ENCODE measurements at regions not wholly inside any gene's neighbourhood (a gene's known extent, or its start where the extent isn't known, plus 50 kb on each side); places are given as distances from the start of the nearest gene placed in this dataset.
A peak's percentile ranks its signal among the peaks of the same experiment; 100 is the strongest.

DNA sequence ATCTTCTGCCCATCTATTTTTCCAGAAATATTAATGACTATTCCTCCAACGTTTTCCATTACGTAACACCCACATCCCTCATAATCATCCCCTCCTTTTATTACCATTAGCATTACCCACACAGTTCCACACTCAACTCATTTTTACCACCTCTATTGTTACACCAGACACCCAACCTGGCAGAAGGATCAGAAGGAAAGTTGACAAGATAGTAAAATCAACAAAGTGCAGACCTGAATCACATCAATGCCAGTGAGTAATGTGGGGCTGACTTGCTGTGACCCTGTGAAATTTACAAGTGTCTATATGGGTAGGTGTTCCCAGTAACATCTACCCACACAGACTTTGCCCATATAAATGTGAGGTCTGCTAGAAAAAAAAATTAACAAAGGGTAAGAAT, 568.2 kb downstream of the MAFB start:
- DNase-seq = no peak

DNA sequence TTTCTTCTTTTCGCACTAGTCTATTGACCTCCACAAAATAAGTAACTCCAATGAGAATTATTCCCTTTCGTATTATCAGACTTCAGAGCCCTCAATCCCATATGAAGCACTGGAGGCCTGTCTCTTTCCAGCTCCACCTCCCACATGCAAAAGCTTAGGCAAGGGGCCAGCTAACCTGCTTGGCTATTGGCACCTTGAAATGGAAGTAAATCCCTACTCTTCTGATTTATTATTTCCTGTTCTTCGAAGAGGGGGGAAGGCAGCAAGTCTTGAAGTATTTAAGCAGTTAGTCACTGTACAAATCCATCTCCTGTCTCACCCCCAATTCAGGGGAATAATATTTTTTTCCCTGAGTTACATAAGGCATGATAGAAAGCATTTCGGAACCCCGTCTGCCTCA, 577.8 kb downstream of the MAFB start:
- no peak for DNase-seq

DNA sequence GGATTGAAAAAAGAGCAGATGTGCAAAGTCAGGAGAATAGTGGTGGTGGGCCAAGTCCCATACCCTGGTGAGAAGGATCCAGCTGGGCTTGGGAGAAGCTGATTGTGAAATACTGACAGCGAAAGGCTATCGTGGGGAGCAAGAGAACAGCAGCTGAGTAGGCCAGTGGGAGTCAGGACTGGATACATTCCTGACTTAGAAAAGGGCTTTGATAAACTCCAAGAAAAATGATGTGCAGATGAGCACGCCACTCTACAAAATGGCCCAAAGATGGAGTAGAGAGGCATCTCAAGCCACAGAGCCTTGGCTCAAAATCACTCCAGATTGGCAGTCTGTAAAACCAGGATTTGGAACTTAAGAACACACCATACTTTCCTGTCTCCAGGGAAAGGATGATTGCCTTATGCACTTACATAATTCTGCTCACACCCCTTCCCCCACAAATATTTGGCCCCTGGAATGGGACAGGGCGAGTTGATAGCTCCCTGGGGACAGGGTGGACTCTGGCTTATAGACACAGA, 578.7 kb downstream of the MAFB start:
- DNase-seq = no peak

DNA sequence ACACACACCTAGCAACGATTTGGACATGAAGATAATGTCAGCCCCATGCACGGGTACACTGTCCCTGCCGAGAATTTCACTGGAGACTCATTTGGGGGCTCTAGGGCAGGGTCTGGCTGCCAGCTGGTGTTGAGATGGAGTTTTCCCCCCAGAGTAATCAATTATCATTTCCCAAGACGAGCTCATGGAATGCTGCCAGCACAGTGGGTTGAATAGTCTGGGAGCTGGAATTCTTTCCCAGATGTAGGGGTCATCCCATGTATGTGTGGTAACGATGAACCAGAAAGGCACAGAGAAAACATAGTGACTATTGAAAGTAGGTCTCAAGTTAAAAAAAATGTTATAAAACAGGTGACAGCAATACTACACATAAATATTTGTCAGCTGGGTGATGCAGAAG, 579.9 kb downstream of the MAFB start:
- DNase-seq = no peak

DNA sequence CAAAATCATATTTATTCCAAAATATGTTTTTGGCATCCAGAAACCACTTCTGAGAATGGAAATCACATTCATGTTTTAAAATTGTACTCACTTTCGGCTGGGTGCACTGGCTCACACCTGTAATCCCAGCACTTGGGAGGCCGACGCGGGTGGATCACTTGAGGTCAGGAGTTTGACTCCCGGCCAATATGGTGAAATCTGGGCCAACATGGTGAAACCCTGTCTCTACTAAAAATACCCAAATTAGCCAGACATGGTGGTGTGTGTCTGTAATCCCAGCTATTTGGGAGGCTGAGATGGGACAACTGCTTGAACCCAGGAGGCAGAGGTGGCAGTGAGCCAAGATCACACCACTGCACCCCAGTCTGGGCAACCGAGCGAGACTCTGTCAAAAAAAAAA, 580.7 kb downstream of the MAFB start:
- no peak for DNase-seq

DNA sequence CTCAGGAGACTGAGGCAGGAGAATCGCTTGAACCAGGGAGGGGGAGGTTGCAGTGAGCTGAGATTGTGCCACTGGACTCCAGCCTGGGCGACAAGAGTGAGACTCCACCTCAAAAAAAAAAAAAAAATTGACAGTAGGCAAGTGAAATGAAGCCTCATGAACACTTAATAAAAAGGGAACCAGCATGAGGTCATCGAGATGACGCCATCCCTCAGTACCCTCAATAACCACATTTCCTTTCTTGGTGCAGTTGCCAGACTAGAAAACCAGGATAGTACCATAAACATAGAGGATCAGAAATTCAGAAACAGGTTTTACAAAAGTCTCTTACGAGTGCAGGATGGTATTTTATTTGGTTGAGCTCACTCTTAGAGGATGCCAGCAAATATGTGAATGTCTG, 584.1 kb downstream of the MAFB start:
- peak; percentile 53 for DNase-seq

DNA sequence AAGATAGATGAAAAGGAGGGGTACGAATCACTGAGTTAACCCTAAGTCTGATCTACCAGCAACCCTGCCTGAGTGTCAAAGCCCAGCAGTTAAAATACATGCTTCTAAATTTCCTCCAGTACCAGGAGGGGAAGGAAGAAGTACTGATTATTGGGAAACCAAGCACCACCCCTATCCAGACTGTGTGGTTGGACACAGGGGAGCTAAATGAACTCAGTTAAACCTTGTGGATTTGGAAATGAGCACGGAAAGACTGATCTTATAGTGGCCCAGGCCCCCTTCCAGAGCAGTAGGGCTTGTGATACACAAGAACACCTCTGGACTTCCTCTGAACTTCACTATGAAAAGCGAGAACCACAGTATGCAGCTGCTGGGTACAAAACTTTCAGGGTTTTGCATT, 585.6 kb downstream of the MAFB start:
- no peak for DNase-seq

DNA sequence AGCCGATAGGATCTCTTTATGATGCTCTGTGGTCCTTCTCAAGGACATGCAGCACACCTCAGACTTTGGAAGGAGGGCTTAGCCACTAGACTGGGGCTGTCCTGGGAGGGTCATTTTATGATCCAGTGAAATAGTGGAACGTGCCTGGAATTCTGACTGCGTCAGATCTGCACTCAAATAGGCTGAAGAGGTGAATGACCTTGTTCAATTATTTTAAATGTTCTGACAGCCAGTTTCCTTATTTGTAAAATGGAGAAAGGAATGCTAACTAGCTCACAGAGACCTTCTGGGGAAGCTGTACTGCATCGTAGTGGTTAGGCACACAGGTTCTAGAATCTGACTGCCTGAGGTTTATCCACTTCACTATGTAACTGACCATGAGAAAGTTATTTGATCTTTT, 587.5 kb downstream of the MAFB start:
- DNase-seq = no peak

DNA sequence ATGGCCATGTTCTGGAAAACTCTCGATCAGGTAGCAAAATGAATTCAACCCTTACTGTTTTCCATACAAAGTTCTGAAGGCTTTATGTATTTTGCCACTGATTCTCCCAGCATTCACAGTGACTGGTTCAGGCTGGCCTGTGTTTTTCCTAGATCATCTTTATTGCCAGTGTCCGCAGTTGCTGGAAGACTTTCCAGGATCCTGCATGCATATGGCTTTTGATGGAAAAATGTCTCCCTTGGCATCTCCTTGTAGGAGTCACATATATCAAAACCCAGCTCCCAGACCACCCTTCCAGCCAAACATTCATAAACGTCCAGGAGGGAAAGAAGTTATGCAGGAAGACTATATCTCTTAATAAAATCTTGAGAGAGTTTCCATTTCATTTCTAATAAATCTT, 588.8 kb downstream of the MAFB start:
- DNase-seq = no peak

DNA sequence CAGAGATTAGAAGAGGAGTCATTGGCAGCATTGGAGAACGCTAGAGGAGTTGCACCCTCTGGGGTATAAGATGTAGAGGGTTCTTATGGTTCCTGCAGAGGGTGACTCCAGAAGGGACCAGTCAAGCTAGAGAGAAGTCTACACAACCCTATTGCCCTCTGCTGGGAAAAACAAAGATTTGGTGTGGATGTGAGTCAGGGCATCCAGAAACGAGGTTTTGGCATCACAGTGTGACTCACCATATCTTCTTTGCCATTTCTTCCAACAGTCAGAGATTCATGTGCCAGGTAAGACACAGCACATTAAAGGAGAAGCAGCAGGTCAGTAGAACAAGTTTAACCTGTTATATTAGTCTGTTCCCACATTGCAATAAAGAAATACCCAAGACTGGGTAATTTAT, 598.8 kb downstream of the MAFB start:
- no peak for DNase-seq

DNA sequence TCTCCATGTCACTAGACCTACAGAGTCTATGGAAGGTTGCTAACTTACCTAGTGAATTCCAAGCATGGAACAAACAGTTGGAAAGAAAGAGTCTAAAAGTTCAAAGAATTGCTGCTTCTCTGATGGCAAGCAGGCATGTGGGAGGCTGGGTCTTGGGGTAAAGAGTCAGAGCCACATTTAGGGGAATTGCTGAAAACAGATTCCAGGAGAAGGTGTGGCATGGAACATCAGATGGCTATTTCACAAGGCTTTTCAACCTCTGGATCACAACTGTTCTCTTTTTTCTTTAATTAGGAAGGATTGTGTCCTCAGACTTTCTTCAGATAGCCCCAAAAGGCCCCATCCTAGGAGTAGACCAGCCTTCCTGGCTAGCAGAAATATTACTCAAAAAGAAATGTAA, 601.5 kb downstream of the MAFB start:
- no peak for DNase-seq

DNA sequence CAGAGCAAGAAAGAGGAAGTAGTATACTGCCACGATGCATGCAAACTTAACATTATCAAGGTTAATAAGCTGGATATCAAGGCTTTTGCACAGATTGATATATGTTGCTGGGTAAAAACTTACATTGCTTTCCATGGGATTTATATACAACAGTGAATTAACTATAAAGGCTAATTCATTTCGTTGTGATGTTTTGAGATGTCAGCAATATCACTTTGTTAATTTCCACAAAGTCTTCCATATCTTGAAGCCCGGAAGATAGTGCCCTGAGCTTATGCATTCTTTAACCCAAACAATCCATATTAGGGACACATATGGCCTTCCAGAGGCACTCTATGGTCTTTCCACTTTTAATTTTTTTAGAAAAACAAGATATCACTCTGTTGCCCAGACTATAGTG, 603.5 kb downstream of the MAFB start:
- DNase-seq = no peak

DNA sequence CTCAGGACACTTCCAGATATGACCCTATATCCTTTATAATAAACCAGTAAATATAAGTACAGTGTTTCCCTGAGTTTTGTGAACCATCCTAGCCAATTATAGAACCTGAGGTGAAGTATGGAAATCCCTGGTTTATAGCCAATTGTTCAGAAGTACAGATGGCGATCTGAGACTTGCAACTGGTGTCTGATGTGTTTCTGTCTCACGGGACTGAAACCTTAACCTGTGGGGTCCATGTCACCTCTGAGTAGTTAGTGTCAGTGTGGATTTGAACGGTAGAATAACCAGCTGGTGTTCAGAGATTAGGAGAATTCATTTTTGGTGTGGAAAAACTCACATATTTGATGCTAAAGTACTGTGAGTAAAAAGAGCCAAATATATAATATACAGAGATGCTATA, 606.6 kb downstream of the MAFB start:
- DNase-seq = no peak

DNA sequence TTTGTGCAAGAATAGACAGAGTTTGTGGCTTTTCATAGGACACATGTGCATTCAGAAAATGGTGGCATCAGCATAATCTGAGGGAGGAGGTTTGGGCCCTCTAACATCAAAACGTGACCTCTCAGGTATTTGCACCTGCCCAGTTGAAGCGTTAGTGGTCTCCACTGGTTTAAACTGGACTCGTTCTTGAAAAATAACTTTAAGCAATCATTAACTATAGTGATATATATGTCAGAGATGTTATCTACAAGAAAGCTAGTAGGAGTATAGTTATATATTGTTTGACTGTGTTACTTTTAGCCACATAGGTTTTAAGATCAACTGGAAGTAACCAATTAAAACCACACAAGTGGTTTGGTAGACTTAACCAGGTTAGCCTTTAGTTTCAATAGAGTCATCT, 607.4 kb downstream of the MAFB start:
- DNase-seq = no peak

DNA sequence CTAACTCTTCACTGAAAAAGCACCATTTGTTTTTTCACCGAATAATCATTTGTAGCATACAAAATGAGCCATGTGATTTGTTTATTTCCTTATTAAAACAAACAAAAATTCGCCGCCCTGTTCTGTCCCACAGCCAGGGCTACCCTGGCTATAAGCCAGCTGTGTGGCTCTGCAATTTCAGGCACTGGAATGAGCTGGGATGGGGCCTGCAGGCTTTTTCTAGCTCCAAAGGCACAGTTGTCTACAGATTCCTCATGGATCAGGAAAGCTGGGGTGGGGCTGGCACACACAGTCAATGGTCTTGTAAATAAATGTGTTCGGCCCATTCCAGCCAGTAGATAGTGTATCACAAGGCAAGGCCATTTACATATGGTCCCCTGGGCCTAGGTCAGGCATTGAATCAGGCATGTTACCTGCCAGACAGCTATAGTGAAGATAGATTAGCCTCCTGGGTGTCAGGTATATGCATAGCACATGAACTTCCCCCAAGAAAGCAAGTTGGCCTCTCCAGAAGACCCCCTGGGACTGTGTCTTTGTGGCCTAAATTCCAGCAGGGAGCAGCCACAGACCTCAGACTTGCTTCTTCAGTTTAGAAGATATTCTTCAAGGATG, 608.9 kb downstream of the MAFB start:
- DNase-seq = no peak

DNA sequence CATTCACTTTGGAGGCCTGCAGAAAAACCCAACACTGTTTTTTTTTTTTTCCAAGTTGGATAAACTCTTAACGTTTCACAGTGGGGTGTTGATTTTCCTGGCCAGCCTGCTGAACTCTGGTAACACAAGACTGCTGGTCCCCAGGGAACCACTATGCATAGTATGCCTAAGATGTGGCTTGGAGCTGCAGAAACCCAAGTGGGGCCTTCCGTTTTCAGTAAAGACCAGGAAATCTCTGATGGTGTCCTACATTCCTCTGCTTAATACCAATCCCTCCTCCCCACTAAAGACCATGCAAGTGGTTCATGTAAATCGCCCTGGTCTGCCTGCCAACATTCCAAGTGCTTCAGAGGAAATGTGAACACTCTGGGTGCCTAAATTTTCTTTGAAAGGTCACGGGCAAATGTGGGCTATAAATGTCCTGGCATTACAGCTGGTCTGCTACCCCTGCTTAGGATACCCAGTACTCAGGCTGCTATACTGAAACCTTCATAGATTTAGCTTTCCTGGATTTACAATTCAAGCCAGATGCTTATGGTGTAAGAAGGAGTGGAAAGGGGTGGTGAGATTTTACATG, 615.4 kb downstream of the MAFB start:
- DNase-seq = no peak

DNA sequence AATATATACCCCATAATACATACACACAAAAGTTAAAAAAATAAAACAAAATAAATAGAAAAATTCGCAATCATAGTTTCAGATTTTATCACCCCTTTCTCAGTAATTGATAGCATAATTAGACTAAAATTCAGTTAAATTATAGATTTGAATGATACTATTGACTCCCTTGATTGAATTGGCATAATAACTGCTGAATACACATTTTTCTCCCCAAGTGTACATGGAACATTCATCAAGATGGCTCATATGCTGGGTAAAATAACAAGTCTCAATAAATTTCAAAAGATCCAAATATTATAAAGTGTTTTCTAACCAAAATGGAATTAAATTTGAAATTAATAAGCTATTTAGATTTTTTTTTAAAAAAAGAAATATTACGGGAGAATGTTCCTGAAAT, 616.1 kb downstream of the MAFB start:
- no peak for DNase-seq

DNA sequence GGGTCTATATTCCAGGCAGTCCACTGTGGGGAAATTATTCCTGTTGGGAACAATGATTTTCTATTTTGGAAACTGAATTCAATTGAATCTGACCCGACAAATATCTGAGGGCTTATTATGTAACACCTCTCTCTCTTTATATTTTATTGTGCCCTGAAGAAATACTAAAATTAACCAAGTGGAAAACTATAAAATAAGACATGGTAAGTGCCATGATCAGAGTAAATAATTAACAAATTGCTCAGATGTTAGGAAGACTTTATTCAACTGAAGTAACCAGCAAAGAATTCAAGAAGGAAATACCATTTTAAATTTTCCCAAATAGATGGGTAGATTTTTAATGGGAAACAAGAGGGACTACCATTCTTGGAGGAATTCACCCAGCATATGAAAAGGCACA, 632.9 kb downstream of the MAFB start:
- DNase-seq = no peak

DNA sequence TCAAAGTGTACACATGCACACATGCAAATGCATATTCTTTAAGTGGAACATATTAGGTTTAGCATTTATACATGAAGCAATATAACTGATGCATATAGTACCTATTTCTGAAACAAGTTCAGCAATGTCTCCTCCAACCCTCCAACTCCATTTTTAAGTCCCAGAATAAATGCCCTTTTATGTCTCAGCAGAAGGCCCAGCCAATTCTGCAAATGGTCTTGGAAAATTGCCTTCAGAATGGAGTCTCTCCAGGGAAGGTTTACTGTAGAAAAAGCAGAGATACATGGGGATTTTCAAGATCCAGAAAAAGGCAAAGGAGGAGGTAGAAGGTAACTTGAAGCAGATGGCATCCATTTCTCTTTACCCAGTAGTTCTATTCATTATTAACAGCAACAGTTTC, 633.3 kb downstream of the MAFB start:
- no peak for DNase-seq

DNA sequence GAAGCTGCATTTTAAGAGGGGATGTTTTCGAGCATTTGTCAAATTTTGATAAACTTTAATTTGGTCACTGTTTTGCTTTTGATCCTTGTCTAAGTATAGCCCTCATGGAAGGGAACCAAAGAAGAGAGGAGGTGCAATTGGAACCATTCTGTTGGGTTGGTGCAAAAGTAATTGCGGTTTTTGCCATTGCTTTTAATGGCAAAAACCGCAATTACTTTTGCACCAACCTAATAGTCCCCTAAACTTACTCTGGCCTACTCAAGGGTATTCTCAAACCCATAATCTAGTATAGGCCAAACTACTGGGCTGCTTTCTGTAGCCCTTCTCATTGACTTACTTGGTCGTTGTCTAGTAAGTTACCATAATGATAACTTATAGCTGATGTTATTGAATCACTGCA, 634.7 kb downstream of the MAFB start:
- no peak for DNase-seq

DNA sequence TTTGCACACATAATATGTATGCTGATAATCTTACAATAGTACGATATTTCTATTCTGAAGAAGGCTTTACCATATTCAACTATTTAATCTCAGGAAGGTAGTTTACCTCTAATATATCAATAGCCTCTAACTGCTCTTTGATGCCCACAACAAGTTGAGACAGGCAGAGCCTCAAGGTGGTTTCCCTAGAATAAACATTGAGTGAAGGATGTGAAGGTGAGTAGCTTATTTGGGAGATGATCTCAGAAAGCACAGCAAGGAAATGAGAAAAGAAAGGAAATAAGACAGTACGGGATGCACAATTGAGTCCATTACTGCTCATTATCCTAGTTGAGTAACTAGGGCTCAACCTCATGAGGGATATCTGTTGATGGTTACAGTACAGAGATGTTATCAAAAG, 638.4 kb downstream of the MAFB start:
- DNase-seq = no peak

DNA sequence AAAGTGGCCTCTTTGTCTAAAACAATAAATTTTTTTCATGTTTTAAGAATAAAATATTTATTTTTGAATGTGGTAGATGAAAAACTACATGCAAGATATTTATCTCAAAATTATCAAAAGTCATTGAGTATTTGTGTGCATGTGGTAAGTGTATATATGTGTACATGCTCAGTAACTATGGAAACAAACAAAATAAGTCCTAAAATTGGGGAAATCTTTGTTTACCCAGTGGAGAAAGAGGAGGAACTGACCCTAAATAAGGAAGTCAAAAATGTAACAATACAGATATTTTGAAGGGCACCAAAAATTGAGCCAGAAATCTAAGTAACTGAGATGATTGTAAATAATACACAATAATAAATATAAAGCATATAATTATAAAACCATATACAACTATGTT, 639.2 kb downstream of the MAFB start:
- no peak for DNase-seq

DNA sequence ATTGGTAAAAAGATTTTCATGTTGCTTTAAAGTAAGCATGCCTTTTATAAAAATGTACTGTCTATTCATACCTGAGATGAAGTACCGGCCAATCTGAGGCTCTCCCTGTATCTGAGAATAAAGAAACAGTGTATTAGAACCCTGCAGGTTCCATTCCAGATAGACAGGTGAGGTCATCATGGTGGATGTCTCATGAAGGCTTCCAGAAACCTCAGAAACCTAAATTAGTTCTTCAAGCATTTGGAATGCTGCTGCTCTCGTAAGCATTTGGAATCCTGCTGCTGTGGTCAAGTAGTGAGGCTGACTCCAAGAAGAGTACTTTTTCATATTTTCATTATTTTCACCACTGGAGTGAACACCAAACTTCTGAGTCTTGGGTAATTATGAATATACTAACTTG, 642.3 kb downstream of the MAFB start:
- DNase-seq = no peak

DNA sequence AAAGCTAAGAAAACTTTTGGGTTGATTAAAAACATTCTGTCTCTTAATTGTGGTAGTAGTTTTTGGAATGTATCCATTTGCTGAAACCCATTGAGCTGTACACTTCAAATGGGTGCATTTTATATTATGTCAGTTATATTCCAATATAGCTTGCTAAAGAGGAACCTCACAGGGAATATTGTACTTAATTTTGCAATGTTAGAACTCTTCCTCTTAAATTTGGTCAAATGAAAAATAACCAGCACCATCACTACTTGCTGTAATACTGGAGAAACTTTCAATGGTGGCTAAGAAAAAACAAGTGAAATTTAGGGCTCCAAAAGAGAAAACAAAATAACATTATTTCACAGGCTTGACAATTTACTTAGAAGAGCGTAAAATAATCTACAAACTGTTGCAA, 651.5 kb downstream of the MAFB start:
- no peak for DNase-seq

DNA sequence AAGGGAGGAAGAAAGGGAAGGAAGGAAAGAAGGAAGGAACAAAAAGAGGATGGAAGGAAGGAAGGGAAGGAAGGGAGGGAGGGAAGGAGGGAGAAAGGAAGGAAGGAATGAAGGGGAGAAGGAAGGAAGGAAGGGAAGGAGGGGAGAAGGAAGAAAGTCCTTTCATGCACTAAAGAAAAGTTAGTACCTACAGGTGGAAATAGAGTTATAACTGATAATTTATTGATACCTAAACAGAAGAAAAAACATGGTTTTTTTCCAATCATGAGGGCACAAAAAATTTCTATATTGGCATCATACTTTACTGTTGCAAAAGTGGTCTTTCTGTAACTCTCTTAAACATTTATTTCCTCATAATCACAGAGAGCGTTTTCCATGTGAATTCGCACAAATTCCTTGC, 659.4 kb downstream of the MAFB start:
- no peak for DNase-seq

Measured in MV-4-11 (cell line).